GM12878 (cell line): ENCODE measurements at regions not wholly inside any gene's neighbourhood (a gene's known extent, or its start where the extent isn't known, plus 50 kb on each side); places are given as distances from the start of the nearest gene placed in this dataset.

ENCODE experiments used
- ATAC-seq: fragments of 200-7000 bp; cut with Tn5 transposase; 3 replicates; pipeline ENCODE4 v1.9.1; 2020; ENCODE audit warnings: mild to moderate bottlenecking, moderate library complexity
- BruUV-seq: library from RNA; stranded (reverse); fragments of 400-500 nt; replicated peaks from 2 replicates; lab custom pipeline; 2021; lab: Mats Ljungman, UMichigan
- CTCF ChIA-PET: fragments of 300-600 bp; sonication (Branson Sonifier 250); formaldehyde crosslinking; extraction: SDS; loops from one replicate; lab custom pipeline; 2021; ENCODE audit warnings: inconsistent platforms; lab: Yijun Ruan, JAX
- POLR2A ChIA-PET: fragments of 350-600 bp; formaldehyde crosslinking; extraction: SDS; loops from one replicate; lab custom pipeline; 2021; ENCODE audit warnings: inconsistent platforms; lab: Charles Lee
- RAD21 ChIA-PET: fragments of 300-600 bp; sonication (Branson Sonifier 250); formaldehyde crosslinking; loops from one replicate; lab custom pipeline; 2023; ENCODE audit warnings: antibody characterized with exemption; ENCODE audit not compliant: unreplicated experiment; lab: Charles Lee
- SMC1A ChIA-PET: fragments of 300-600 bp; sonication (Branson Sonifier 250); formaldehyde crosslinking; loops from one replicate; lab custom pipeline; 2023; ENCODE audit not compliant: unreplicated experiment, uncharacterized antibody; lab: Charles Lee
- DNase-seq: peaks from one replicate; pipeline ENCODE4 v3.0.0-alpha.2; 2011; ENCODE audit warnings: low read depth, low spot score
- FAIRE-seq: peaks from 3 replicates; lab custom pipeline; 2011; peaks lifted over from hg19 to GRCh38; lab: Jason Lieb, UNC
- H2AFZ ChIP-seq: 2 replicates; pipeline ENCODE4 v1.6.0; 2011; ENCODE audit warnings: low read depth, low read length, control low read depth; ENCODE audit not compliant: control insufficient read depth
- H3K27ac ChIP-seq: 2 replicates; pipeline ENCODE4 v1.5.1; 2011; ENCODE audit warnings: control low read depth; ENCODE audit not compliant: control insufficient read depth, insufficient read depth
- H3K27me3 ChIP-seq, 2 experiments: replicated peaks in 1 of 2; 2 replicates each; pipeline versions ENCODE4 v1.6.0 to v1.6.1; 2011; ENCODE audit warnings: low read length in 1 of 2; ENCODE audit not compliant: control insufficient read depth in 2 of 2, insufficient read depth in 2 of 2
- H3K36me3 ChIP-seq, 2 experiments: 2 replicates each; pipeline ENCODE4 v1.5.1; 2011; ENCODE audit warnings: low read length in 1 of 2; ENCODE audit not compliant: control insufficient read depth in 2 of 2, insufficient read depth in 2 of 2
- H3K4me1 ChIP-seq: 2 replicates; pipeline ENCODE4 v1.6.1; 2011; ENCODE audit warnings: mild to moderate bottlenecking, low read length, moderate library complexity, mixed read lengths; ENCODE audit not compliant: control insufficient read depth, insufficient read depth
- H3K4me2 ChIP-seq: 2 replicates; pipeline ENCODE4 v1.6.0; 2011; ENCODE audit warnings: control low read depth; ENCODE audit not compliant: control insufficient read depth, insufficient read depth
- H3K4me3 ChIP-seq: fragments of 200-600 bp; sonication (generic); 2 replicates; pipeline ENCODE4 v1.5.1; 2016
- H3K79me2 ChIP-seq: 2 replicates; pipeline ENCODE4 v1.6.0; 2011; ENCODE audit warnings: low read length; ENCODE audit not compliant: control insufficient read depth, insufficient read depth
- H3K9ac ChIP-seq: 2 replicates; pipeline ENCODE4 v1.8.0; 2011; ENCODE audit warnings: low read length, control low read depth, mixed read lengths; ENCODE audit not compliant: control insufficient read depth, insufficient read depth
- H3K9me3 ChIP-seq: replicated peaks from 3 replicates; pipeline ENCODE4 v1.5.1; 2011; ENCODE audit warnings: mild to moderate bottlenecking, low read length; ENCODE audit not compliant: control insufficient read depth, insufficient read depth
- H4K20me1 ChIP-seq: 2 replicates; pipeline ENCODE4 v1.6.0; 2011; ENCODE audit not compliant: control insufficient read depth, insufficient read depth
- CBX5 ChIP-seq: sonication (generic); IDR thresholded peaks from 2 replicates; pipeline ENCODE4 v1.6.1; 2016; ENCODE audit warnings: low read depth, moderate library complexity, mild to moderate bottlenecking, inconsistent platforms
- FOXK2 ChIP-seq: fragments of 450-650 bp; IDR thresholded peaks from 2 replicates; pipeline ENCODE4 v1.6.1; 2017; ENCODE audit warnings: mild to moderate bottlenecking, moderate library complexity
- FOXM1 ChIP-seq: IDR thresholded peaks from 2 replicates; pipeline ENCODE4 v1.6.1; 2012; ENCODE audit warnings: low read depth, mild to moderate bottlenecking, inconsistent platforms, low read length, moderate library complexity
- RBBP5 ChIP-seq: fragments of 200-600 bp; sonication (generic); conservative IDR thresholded peaks from 2 replicates; pipeline ENCODE4 v1.6.1; 2016
- RCOR1 ChIP-seq: conservative IDR thresholded peaks from 2 replicates; pipeline ENCODE4 v1.6.1; 2012; ENCODE audit warnings: low read depth, low read length, improper control_type of control experiment
- SMAD5 ChIP-seq: IDR thresholded peaks from 2 replicates; pipeline ENCODE4 v1.6.1; 2016; ENCODE audit warnings: antibody characterized with exemption, low read depth
- SPI1 ChIP-seq: IDR thresholded peaks from 2 replicates; pipeline ENCODE4 v1.6.1; 2011; ENCODE audit warnings: low read depth, mild to moderate bottlenecking, low read length, moderate library complexity, borderline replicate concordance; ENCODE audit not compliant: insufficient read depth
- ZNF384 ChIP-seq: IDR thresholded peaks from 2 replicates; pipeline ENCODE4 v1.6.1; 2012; ENCODE audit warnings: low read depth, mild to moderate bottlenecking, low read length, improper control_type of control experiment, borderline replicate concordance
- WGBS: methylation state at CpG from one replicate; pipeline ENCODE4 v1.1.6; 2016; ENCODE audit warnings: low lambda C conversion rate; ENCODE audit not compliant: insufficient replicate concordance, insufficient coverage; ENCODE audit errors: missing lambda C conversion rate; 5-methylcytosine and 5-hydroxymethylcytosine counted together
- in situ Hi-C: fragments of 300-500 bp; cut with MboI; formaldehyde crosslinking; loops from 9 replicates; pipeline ENCODE4 v1.14.3; 2018; ENCODE audit warnings: mixed read lengths
- intact Hi-C: fragments of 100-400 bp; cut with micrococcal nuclease; formaldehyde crosslinking; loops from one replicate; pipeline ENCODE4 v1.14.2; 2022; ENCODE audit not compliant: unreplicated experiment
- TF ChIP-seq, protein P1 (sequence below): fragments of 450-650 bp; IDR thresholded peaks from 2 replicates; pipeline ENCODE4 v1.6.1; 2017; ENCODE audit warnings: antibody characterized with exemption, mild to moderate bottlenecking, moderate library complexity
- TF ChIP-seq, protein P2 (sequence below): fragments of 450-650 bp; formaldehyde crosslinking; IDR thresholded peaks from 2 replicates; pipeline ENCODE4 v1.4.0; 2022; ENCODE audit warnings: mild to moderate bottlenecking, moderate library complexity
- TF ChIP-seq, protein P3 (sequence below): fragments of 450-650 bp; IDR thresholded peaks from 2 replicates; pipeline ENCODE4 v1.6.1; 2016; ENCODE audit warnings: mild to moderate bottlenecking
- TF ChIP-seq, protein P4 (sequence below): fragments of 450-650 bp; IDR thresholded peaks from 2 replicates; pipeline ENCODE4 v1.6.1; 2017; ENCODE audit warnings: mild to moderate bottlenecking

DNA sequence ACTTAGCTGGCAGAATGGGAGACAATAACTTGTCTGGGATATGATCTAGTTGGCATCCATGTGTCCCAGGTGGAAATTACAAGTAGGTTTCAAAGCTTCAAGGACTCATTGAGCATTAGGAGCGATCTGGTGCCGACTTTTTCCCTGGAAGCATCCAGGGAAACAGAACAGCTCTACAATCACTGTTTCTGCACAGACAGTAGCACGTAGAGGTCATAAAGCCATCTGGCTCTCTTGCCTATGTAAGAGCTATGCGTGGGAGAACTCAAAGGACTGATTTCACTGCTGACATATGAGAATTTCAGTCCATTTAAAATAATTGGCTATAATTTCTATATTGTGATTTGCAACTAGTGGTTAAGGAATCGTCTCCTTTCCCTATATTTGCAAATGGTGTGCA is 791.7 kb downstream of the REEP3 start:
- TF ChIP-seq ZNF384 (no peak), RBBP5 (no peak), CBX5 (no peak), FOXM1 (no peak), SMAD5 (no peak), SPI1 (no peak), RCOR1 (no peak), FOXK2 (no peak)
- TF ChIP-seq, protein P1, sequence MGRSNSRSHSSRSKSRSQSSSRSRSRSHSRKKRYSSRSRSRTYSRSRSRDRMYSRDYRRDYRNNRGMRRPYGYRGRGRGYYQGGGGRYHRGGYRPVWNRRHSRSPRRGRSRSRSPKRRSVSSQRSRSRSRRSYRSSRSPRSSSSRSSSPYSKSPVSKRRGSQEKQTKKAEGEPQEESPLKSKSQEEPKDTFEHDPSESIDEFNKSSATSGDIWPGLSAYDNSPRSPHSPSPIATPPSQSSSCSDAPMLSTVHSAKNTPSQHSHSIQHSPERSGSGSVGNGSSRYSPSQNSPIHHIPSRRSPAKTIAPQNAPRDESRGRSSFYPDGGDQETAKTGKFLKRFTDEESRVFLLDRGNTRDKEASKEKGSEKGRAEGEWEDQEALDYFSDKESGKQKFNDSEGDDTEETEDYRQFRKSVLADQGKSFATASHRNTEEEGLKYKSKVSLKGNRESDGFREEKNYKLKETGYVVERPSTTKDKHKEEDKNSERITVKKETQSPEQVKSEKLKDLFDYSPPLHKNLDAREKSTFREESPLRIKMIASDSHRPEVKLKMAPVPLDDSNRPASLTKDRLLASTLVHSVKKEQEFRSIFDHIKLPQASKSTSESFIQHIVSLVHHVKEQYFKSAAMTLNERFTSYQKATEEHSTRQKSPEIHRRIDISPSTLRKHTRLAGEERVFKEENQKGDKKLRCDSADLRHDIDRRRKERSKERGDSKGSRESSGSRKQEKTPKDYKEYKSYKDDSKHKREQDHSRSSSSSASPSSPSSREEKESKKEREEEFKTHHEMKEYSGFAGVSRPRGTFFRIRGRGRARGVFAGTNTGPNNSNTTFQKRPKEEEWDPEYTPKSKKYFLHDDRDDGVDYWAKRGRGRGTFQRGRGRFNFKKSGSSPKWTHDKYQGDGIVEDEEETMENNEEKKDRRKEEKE: no peak
- TF ChIP-seq, protein P2, sequence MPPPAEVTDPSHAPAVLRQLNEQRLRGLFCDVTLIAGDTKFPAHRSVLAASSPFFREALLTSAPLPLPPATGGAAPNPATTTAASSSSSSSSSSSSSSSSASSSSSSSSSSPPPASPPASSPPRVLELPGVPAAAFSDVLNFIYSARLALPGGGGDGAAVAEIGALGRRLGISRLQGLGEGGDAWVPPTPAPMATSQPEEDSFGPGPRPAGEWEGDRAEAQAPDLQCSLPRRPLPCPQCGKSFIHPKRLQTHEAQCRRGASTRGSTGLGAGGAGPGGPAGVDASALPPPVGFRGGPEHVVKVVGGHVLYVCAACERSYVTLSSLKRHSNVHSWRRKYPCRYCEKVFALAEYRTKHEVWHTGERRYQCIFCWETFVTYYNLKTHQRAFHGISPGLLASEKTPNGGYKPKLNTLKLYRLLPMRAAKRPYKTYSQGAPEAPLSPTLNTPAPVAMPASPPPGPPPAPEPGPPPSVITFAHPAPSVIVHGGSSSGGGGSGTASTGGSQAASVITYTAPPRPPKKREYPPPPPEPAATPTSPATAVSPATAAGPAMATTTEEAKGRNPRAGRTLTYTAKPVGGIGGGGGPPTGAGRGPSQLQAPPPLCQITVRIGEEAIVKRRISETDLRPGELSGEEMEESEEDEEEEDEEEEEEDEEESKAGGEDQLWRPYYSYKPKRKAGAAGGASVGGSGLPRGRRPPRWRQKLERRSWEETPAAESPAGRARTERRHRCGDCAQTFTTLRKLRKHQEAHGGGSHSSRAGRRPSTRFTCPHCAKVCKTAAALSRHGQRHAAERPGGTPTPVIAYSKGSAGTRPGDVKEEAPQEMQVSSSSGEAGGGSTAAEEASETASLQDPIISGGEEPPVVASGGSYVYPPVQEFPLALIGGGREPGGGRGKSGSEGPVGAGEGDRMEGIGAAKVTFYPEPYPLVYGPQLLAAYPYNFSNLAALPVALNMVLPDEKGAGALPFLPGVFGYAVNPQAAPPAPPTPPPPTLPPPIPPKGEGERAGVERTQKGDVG (CRISPR knock-in tag): no peak
- TF ChIP-seq, protein P3, sequence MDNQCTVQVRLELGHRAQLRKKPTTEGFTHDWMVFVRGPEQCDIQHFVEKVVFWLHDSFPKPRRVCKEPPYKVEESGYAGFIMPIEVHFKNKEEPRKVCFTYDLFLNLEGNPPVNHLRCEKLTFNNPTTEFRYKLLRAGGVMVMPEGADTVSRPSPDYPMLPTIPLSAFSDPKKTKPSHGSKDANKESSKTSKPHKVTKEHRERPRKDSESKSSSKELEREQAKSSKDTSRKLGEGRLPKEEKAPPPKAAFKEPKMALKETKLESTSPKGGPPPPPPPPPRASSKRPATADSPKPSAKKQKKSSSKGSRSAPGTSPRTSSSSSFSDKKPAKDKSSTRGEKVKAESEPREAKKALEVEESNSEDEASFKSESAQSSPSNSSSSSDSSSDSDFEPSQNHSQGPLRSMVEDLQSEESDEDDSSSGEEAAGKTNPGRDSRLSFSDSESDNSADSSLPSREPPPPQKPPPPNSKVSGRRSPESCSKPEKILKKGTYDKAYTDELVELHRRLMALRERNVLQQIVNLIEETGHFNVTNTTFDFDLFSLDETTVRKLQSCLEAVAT: no peak
- TF ChIP-seq, protein P4, sequence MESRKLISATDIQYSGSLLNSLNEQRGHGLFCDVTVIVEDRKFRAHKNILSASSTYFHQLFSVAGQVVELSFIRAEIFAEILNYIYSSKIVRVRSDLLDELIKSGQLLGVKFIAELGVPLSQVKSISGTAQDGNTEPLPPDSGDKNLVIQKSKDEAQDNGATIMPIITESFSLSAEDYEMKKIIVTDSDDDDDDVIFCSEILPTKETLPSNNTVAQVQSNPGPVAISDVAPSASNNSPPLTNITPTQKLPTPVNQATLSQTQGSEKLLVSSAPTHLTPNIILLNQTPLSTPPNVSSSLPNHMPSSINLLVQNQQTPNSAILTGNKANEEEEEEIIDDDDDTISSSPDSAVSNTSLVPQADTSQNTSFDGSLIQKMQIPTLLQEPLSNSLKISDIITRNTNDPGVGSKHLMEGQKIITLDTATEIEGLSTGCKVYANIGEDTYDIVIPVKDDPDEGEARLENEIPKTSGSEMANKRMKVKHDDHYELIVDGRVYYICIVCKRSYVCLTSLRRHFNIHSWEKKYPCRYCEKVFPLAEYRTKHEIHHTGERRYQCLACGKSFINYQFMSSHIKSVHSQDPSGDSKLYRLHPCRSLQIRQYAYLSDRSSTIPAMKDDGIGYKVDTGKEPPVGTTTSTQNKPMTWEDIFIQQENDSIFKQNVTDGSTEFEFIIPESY: no peak
- TF ChIP-seq, all 136 proteins: peak for 0
- ChIA-PET CTCF (no interaction called here), POLR2A (no interaction called here), RAD21 (interaction anchor here (1.5 kb wide), 1 partner anchor 270 kb away, joined by 3 read pairs; no protein-coding TSS in a partner anchor), SMC1A (interaction anchor here (0.7 kb wide), 1 partner anchor 406 kb away, joined by 3 read pairs; no protein-coding TSS in a partner anchor)
- Histone ChIP-seq H3K9ac (no peak overlapping the region), H3K9me3 (no peaks in the 10 kb centered on the region), H2AFZ (no peak overlapping the region), H3K27me3 (no peaks in the 10 kb centered on the region), H3K4me3 (no peak overlapping the region), H3K4me1 (no peaks in the 10 kb centered on the region), H3K4me2 (no peak overlapping the region), H3K36me3 (no peaks in the 10 kb centered on the region), H4K20me1 (no peaks in the 10 kb centered on the region), H3K79me2 (no peaks in the 10 kb centered on the region), H3K27ac (no peak overlapping the region)
- DNase-seq (no peak), FAIRE-seq (no peak), ATAC-seq (no peak)
- intact Hi-C loops (no loop called here), in situ Hi-C loops (no loop called here)
- 21% methylated on average over 5 of the region's 5 CpGs for WGBS
- BruUV-seq: no TSS peak
